Mucosa of gallbladder (tissue), 1 donor: ENCODE measurements at regions not wholly inside any gene's neighbourhood (a gene's known extent, or its start where the extent isn't known, plus 50 kb on each side); places are given as distances from the start of the nearest gene placed in this dataset.
A peak's percentile ranks its signal among the peaks of the same experiment; 100 is the strongest.

Source experiments
- DNase-seq: peaks from one replicate; pipeline ENCODE4 v3.0.0-alpha.2; 2020; ENCODE audit warnings: low spot score
- donor health status: DM: no; HTN: no; CAD: no.

GRCh38 chr2:128776461-128777195 lies 458.0 kb upstream of the HS6ST1 start:
- DNase-seq = peak; percentile 6

DNA sequence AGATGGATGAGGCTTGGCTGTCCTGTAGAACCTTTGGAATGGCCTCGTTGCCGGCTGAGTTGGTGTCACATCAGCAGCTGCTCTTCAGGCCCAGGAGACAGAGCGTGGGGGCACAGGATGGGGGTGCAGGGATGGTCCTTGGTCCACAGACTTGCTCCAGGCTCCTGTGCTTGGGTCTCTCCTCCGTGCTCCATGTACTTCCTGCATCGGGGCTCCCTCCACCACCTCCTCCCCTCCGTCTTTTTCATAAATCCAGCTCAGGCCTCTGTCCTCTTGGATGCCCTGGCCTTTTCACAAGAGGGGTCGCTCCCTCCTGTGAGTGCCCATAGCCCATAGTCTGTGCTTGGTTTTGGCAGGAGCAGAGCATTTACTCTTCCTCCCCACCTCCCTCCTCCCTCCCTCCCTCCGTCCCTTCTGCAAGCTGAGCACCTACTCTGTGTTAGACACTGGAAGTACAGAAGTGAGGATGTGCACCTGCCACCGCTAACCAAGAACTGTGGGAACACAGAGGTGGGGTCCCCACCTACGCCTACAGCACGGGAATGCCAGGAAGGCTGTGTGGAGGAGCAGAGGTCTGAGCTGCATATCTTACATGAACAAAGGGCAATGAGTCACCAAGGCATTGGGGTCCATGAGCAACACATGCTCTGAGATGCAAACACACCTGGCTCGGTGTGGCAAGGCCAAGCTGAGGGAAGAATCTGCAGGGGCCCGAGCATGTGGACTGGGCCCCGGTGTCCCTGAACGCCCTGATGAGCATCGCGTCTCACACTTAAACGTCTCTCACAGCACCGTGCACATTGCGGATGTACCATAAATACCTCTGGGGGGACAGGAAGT lies 458.7 kb upstream of the HS6ST1 start:
- peak; percentile 9 for DNase-seq

DNA sequence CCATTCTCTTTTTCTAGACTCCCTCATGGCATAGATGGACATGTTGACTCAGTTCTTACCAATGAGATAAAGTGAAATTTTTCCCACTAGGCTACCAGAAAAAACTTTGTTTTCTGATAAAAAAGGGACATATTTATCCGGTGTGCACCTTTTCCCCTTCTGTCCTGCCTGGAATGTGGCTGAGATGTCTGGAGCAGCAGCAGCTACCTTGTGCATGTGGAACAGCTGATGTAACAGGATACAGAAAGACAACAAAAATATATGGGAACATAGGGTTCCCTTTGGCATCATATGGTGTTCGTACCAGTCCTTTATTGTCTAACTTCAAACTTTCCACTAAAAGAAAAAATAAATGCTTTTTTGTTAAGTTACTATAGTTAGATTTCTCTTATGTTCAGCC lies 460.2 kb upstream of the HS6ST1 start:
- DNase-seq = no peak

DNA sequence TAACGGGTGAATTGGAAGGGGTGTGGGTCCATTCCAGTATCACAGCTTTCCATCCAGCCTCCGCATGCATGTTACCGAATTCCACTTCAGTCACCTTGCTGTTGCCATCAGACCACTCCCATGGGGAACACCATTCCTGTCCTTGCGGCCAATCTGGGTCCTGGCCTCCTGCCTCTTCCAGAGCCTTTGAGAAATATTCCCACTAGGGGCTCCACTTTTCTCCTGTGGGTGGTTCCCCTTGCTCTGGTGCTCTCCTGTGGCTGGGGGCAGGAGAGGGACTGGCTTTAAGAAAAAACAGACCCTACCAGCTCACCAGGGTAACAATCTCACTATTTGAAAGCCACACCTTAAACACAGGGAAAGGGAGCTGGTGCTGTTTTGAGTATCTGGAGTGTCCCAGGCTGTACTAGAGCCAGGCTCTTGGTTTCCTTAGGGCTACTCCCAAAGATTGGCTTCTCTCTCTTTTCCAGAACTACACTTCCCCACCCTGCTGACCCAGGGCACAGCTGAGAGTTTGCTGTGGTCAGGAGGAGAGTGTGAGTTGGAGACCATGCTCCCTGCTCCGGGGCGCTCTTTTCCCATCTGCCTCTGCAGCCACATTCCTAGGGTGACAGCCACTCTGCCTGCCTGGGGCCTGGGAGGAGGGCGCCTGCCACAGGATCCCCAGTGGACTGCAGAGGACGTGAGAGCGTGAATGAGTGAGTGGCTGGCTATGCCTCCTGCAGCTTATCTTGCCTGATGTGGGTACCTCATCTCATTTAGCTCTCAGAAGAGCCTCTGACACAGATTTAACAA lies 460.8 kb upstream of the HS6ST1 start:
- DNase-seq = peak; percentile 7

- no peak for DNase-seq
Observed at GRCh38 chr2:128780434-128781080, 461.9 kb upstream of the HS6ST1 start.

GRCh38 chr2:128781166-128781565 lies 462.5 kb upstream of the HS6ST1 start:
- DNase-seq = no peak

- DNase-seq = no peak
Observed at GRCh38 chr2:128781585-128782385, 463.1 kb upstream of the HS6ST1 start.

- DNase-seq = peak; percentile 4
Observed at GRCh38 chr2:128782411-128783192, 463.9 kb upstream of the HS6ST1 start.

DNA sequence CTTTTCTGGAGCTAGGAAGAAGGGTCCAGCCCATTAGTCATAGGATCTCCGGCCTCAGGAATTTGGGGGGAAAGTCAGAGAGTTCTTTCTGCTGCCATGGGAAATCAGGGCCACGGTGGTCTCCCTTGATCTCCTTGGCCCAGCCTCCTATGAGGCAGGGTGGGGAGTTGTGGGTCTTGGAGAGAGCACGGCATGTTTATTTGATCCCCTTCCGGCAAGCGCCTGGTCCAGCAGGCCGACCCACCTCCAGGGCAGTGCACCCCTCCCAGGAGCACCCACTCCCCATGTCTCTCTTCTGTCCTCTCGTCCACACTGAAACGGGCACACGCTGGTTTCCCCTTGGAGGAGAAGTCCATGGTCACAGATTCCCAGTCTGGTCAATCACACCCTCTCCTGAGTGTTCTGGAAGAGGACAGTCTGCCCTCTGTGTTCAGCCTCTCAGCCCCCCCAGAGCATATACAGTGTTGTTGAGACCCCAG lies 464.6 kb upstream of the HS6ST1 start:
- no peak for DNase-seq

DNA sequence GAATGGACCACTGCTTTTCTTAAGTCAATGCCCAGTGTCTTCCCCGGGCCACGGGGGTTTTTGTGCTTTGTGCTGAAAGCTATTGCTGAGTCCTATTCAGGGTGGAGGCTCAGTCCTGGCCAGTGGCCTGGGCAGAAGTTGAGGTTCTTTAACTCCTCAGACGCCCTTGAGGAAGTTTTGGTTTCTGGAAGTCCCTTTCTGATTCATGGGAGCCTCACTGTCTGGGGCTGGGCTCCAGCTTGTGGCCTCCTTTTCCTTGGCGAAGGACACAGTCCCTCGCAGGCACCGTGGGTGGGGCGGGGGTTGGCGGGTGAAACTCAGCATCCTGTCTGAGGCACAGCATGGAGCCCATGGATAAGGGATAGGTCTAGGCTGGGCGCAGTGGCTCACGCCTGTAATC lies 465.2 kb upstream of the HS6ST1 start:
- DNase-seq = no peak

GRCh38 chr2:128784626-128785306 lies 466.1 kb upstream of the HS6ST1 start:
- DNase-seq = peak; percentile 5

DNA sequence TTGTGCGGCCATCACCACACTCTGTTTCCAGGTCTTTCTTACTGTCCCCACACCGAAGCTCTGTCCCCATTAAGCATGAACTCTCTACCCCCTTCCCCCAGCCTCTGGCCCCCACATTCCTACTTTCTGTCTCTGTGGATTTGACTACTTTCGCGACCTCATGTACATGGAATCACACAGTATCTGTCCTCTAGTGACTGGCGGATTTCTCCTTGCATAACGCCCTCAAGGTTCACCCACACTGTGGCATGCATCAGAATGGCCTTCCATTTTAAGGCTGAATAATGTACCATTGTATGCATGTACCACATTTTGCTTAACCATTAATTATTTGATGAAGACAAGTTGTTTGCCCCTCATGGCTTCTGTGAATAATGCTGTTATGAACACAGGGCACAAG lies 467.6 kb upstream of the HS6ST1 start:
- peak; percentile 5 for DNase-seq

DNA sequence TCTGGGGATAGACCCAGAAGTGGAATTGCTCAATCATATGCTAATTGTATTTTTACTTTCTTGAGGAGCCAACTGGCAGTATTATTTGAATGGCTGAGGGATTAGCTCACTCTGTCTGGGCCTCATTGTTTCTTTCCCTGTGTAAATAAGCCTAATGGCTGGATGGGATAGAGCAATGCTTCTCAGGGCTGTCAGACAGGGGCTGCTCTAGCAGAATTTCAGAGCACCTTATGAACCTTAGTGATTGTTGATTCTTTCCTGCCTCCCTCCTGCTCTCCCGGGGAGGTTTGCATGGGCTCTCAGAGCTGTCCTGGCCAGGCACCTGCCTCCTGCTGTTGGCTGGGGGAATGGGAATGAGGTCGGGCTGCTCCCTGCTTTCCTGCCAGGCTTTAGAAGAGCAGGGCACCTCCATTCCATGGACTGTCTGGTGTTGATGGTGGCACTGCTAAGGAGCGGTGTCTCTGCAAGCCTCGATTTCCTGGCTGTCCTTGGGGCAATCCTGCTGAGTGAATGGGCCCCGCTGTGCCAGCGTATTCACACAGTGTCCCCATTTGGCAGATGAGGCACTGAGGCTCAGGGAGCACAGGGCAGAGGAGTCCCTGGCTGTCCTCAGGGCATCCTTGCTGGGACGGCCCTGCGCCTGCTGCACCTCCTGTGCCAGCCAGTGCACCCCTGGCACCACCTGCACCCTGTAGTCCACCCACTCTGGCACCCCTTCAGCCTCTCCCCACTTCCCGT lies 468.2 kb upstream of the HS6ST1 start:
- peak; percentile 7 for DNase-seq

DNA sequence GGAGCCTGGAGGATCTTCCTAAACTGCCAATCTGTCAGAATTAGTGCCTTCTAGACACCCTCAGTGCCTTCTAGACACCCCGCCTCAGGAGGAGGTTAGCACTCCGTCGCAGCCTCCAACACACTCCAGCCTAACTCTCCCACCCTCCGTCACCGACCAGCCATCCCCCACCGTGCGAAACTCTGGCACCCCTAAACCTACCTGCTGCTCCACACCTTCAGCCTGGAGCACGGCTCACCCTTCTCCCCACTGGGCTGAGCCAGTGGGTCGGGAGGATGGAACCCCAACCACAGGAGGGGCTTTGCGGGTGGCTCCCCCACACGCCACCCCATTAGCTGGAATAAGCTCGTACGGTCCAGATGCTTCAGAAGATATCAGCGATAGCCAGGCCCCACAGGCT lies 468.9 kb upstream of the HS6ST1 start:
- peak; percentile 8 for DNase-seq

DNA sequence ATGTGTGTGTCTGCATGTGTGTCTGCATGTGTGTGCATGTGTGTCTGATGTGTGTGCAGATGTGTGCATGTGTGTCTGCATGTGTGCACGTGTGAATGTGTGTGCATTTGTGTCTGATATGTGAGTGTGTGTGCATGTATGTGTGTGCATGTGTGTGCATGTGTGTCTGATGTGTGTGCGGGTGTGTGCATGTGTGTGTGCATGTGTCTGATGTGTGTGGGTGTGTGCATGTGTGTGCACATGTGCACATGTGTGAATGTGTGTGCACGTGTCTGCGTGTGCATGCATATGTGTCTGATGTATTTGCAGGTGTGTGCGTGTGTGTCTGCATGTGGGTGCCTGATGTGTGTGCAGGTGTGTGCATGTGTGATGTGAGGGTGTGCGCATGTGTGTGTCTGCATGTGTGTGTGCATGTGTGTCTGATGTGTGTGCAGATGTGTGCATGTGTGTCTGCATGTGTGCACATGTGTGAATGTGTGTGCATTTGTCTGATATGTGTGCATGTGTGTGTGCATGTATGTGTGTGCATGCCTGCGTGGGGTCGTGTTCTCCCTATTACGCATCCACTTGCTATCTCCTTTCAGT lies 470.1 kb upstream of the HS6ST1 start:
- DNase-seq = peak; percentile 7

GRCh38 chr2:128789221-128789620 lies 470.6 kb upstream of the HS6ST1 start:
- DNase-seq = no peak

DNA sequence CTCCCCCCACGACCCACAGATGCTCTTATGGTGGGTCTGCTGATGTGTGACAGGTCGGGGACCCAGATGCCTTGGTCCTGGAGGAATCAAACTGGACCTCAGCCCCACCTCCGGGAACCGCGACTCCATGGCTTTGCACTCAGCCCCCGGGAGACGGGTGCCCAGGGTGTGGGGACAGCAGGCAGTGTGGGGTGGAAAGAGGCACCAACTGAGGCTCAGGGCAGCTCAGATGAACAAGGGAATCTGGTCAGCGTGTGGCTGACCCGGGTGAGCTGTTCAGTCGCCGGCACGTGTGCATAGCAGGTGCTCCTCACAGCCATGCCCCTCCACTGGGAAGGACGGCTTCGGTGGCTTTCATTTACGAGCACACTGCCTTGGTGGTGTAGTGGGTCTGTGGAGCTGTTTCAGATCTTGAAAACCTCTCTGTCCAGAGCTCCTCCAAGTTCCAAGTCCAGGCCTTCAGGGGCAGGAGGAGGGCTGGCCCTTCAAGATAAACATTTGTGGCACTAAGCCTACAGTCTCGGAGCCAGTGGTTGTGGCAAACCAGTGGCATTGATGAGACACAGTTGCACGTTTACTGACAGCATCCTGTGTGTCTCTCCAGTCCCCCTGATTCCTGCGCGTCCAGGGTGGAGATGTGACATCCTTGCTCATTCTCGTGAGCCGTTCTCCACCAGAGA lies 471.2 kb upstream of the HS6ST1 start:
- DNase-seq = peak; percentile 6

DNA sequence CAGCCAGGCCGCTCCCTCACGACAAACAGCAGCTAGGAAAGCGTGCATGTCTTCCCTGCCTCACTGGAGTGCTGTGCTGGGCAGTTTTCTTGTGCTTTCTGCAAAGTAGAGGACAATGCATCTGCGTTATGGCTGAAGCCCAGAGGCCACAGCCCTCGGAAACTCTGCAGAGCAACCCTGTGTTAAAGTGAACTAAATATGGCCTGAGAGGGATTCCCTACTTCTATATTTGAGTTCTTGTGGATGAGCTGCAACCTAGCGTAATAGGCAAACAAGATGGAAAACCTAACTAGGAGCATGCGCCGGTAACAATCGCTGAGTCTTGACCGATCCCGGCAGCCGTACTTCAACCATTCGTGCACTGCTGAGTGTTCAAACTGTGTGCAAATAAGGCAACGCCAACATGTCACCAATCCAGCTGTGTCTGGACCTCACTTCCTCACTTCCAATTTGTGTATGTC lies 471.9 kb upstream of the HS6ST1 start:
- no peak for DNase-seq
